IMR-90 (cell line): ENCODE measurements at regions not wholly inside any gene's neighbourhood (a gene's known extent, or its start where the extent isn't known, plus 50 kb on each side); places are given as distances from the start of the nearest gene placed in this dataset.
"Not testable (repeated sequence)": the region's sequence is repeated elsewhere in the genome, so short reads cannot be mapped to it uniquely, and the experiment has no call there.

Source experiments
- ATAC-seq: fragments of 200-7000 bp; cut with Tn5 transposase; 2 replicates; pipeline ENCODE4 v1.9.1; 2020; ENCODE audit warnings: low read depth, mild to moderate bottlenecking, moderate library complexity
- BruUV-seq: library from RNA; stranded (reverse); fragments of 400-500 nt; replicated peaks from 2 replicates; lab custom pipeline; 2021; lab: Mats Ljungman, UMichigan
- CTCF ChIA-PET: fragments of 300-600 bp; formaldehyde crosslinking; extraction: SDS; loops from one replicate; lab custom pipeline; 2021; ENCODE audit warnings: antibody characterized with exemption; lab: Yijun Ruan, JAX
- POLR2A ChIA-PET: fragments of 300-600 bp; sonication (Branson Sonifier 250); formaldehyde crosslinking; loops from one replicate; lab custom pipeline; 2022; ENCODE audit warnings: antibody characterized with exemption; ENCODE audit not compliant: unreplicated experiment; lab: Charles Lee
- DNase-seq: peaks from one replicate; pipeline ENCODE4 v3.0.0; 2013
- H2AFZ ChIP-seq: replicated peaks from 2 replicates; pipeline ENCODE3; 2013; ENCODE audit warnings: low read length, mild to moderate bottlenecking; ENCODE audit not compliant: poor library complexity
- H2AK5ac ChIP-seq: 2 replicates; pipeline ENCODE4 v1.6.1; 2013; ENCODE audit warnings: low read depth, low read length, inconsistent platforms
- H2AK9ac ChIP-seq: replicated peaks from 2 replicates; pipeline ENCODE3; 2013; ENCODE audit warnings: mild to moderate bottlenecking, low read depth, low read length, moderate library complexity; ENCODE audit not compliant: poor library complexity
- H2BK120ac ChIP-seq: 2 replicates; pipeline ENCODE4 v1.6.1; 2013; ENCODE audit warnings: low read depth, low read length, inconsistent platforms
- H2BK15ac ChIP-seq: 3 replicates; pipeline ENCODE4 v1.6.1; 2013; ENCODE audit warnings: low read depth, low read length, inconsistent platforms
- H2BK20ac ChIP-seq: 2 replicates; pipeline ENCODE4 v1.6.1; 2013; ENCODE audit warnings: low read depth, mild to moderate bottlenecking, inconsistent platforms, low read length, moderate library complexity
- H2BK5ac ChIP-seq: 2 replicates; pipeline ENCODE4 v1.6.1; 2013; ENCODE audit warnings: mild to moderate bottlenecking, low read depth, low read length, inconsistent platforms; ENCODE audit not compliant: poor library complexity, severe bottlenecking
- H3K14ac ChIP-seq: replicated peaks from 2 replicates; pipeline ENCODE4 v1.6.1; 2013; ENCODE audit warnings: low read depth, low read length, inconsistent platforms
- H3K18ac ChIP-seq: 2 replicates; pipeline ENCODE4 v1.6.1; 2013; ENCODE audit warnings: low read depth, low read length, control low read depth
- H3K23ac ChIP-seq: 2 replicates; pipeline ENCODE4 v1.6.1; 2013; ENCODE audit warnings: low read depth, low read length, inconsistent platforms
- H3K27ac ChIP-seq: 2 replicates; pipeline ENCODE4 v1.5.1; 2013; ENCODE audit warnings: mild to moderate bottlenecking, control low read depth, low read length; ENCODE audit not compliant: insufficient read depth
- H3K27me3 ChIP-seq: 2 replicates; pipeline ENCODE4 v1.6.1; 2013; ENCODE audit warnings: low read length; ENCODE audit not compliant: control insufficient read depth, insufficient read depth
- H3K36me3 ChIP-seq: 2 replicates; pipeline ENCODE4 v1.6.1; 2013; ENCODE audit warnings: low read length, mixed read lengths; ENCODE audit not compliant: control insufficient read depth, insufficient read depth
- H3K4ac ChIP-seq: 2 replicates; pipeline ENCODE4 v1.6.1; 2013; ENCODE audit warnings: low read depth, low read length, inconsistent platforms
- H3K4me1 ChIP-seq: 2 replicates; pipeline ENCODE4 v1.6.1; 2013; ENCODE audit warnings: low read length, mixed read lengths; ENCODE audit not compliant: control insufficient read depth, insufficient read depth
- H3K4me2 ChIP-seq: 2 replicates; pipeline ENCODE4 v1.6.1; 2013; ENCODE audit warnings: low read depth, mild to moderate bottlenecking, control low read depth, low read length, moderate library complexity
- H3K4me3 ChIP-seq: 2 replicates; pipeline ENCODE4 v1.5.1; 2013; ENCODE audit warnings: low read depth, mild to moderate bottlenecking, control low read depth, low read length, moderate library complexity; ENCODE audit not compliant: insufficient read depth
- H3K56ac ChIP-seq: 2 replicates; pipeline ENCODE4 v1.6.1; 2013; ENCODE audit warnings: low read length, inconsistent platforms; ENCODE audit not compliant: insufficient read depth; ENCODE audit errors: extremely low read depth
- H3K79me1 ChIP-seq, 2 experiments: 2 replicates each; pipeline ENCODE4 v1.6.1; 2013; ENCODE audit warnings: low read length in 2 of 2, inconsistent platforms in 1 of 2, low read depth in 1 of 2
- H3K9ac ChIP-seq: 2 replicates; pipeline ENCODE4 v1.6.1; 2013; ENCODE audit warnings: low read depth, low read length, control low read depth
- H3K9me1 ChIP-seq: 2 replicates; pipeline ENCODE4 v1.6.1; 2013; ENCODE audit warnings: low read length, inconsistent platforms; ENCODE audit not compliant: insufficient read depth
- H3K9me3 ChIP-seq: 2 replicates; pipeline ENCODE4 v1.6.1; 2013; ENCODE audit warnings: low read length; ENCODE audit not compliant: control insufficient read depth, insufficient read depth
- H4K20me1 ChIP-seq: 2 replicates; pipeline ENCODE4 v1.6.1; 2013; ENCODE audit warnings: low read length, inconsistent platforms; ENCODE audit not compliant: insufficient read depth
- H4K5ac ChIP-seq: 2 replicates; pipeline ENCODE4 v1.6.1; 2013; ENCODE audit warnings: mild to moderate bottlenecking, low read depth, low read length, control low read depth
- H4K8ac ChIP-seq, 2 experiments: 2 replicates each; pipeline ENCODE4 v1.6.1; 2013; ENCODE audit warnings: low read depth in 2 of 2, low read length in 2 of 2, control low read depth in 1 of 2, inconsistent platforms in 1 of 2
- H4K91ac ChIP-seq: 2 replicates; pipeline ENCODE4 v1.6.1; 2013; ENCODE audit warnings: low read depth, low read length, inconsistent platforms; ENCODE audit not compliant: insufficient read depth
- WGBS, 2 experiments: methylation state at CpG; one replicate each; pipeline versions ENCODE4 v1.1.5 to v1.1.7; 2013; ENCODE audit warnings: missing lambda C conversion rate in 2 of 2; ENCODE audit not compliant: insufficient read length in 1 of 2; ENCODE audit errors: extremely low coverage in 2 of 2; 5-methylcytosine and 5-hydroxymethylcytosine counted together
- dilution Hi-C: fragments of 300-500 bp; cut with HindIII; formaldehyde crosslinking; loops from one replicate; pipeline ENCODE4 v1.14.3; 2018; ENCODE audit warnings: low sequenced_read_pairs; ENCODE audit not compliant: unreplicated experiment
- in situ Hi-C: fragments of 300-500 bp; cut with MboI; formaldehyde crosslinking; loops from 3 replicates; pipeline ENCODE4 v1.14.3; 2019; ENCODE audit warnings: low sequenced_read_pairs, inconsistent platforms, mixed read lengths
- intact Hi-C: fragments of 100-400 bp; cut with micrococcal nuclease; formaldehyde crosslinking; loops from 2 replicates; pipeline ENCODE4 v1.10.0; 2022

GRCh38 chr16:10261526-10261925 is 79.3 kb upstream of the GRIN2A start:
- H4K8ac ChIP-seq, H2AFZ ChIP-seq, H3K27ac ChIP-seq, H4K91ac ChIP-seq, H3K56ac ChIP-seq, H4K5ac ChIP-seq, POLR2A ChIA-PET, H2AK9ac ChIP-seq, H2AK5ac ChIP-seq, ATAC-seq, H2BK120ac ChIP-seq, H3K9me3 ChIP-seq, BruUV-seq, H3K9me1 ChIP-seq, dilution Hi-C loops, H3K18ac ChIP-seq, intact Hi-C loops, H3K9ac ChIP-seq, H2BK5ac ChIP-seq, H3K36me3 ChIP-seq, H3K14ac ChIP-seq, H3K23ac ChIP-seq, H2BK15ac ChIP-seq, H3K79me1 ChIP-seq, H3K4ac ChIP-seq, H4K20me1 ChIP-seq, H3K4me3 ChIP-seq, DNase-seq, H3K27me3 ChIP-seq, H2BK20ac ChIP-seq, H3K4me1 ChIP-seq, H3K4me2 ChIP-seq: not testable (repeated sequence)
- no CpG with 5 or more reads among the region's 6 CpGs for WGBS, 2 experiments
- in situ Hi-C loops: loop anchor here (25.0 kb wide), 1 partner anchor 651 kb away; no protein-coding TSS in a partner anchor
- CTCF ChIA-PET: interaction anchor here (0.8 kb wide), 1 partner anchor 1423 kb away, joined by 4 read pairs; no protein-coding TSS in a partner anchor
